PC-9 (cell line): ENCODE measurements at regions not wholly inside any gene's neighbourhood (a gene's known extent, or its start where the extent isn't known, plus 50 kb on each side); places are given as distances from the start of the nearest gene placed in this dataset.

Experiments
- EZH2 ChIP-seq: fragments of 200-600 bp; sonication (generic); IDR thresholded peaks from 2 replicates; pipeline ENCODE4 v1.8.0; 2017; ENCODE audit warnings: antibody characterized with exemption, low read depth
- TF ChIP-seq, protein P1 (sequence below): fragments of 200-600 bp; sonication (generic); conservative IDR thresholded peaks from 2 replicates; pipeline ENCODE4 v1.6.1; 2017; ENCODE audit warnings: mixed run types, antibody characterized with exemption, mild to moderate bottlenecking, moderate library complexity

DNA sequence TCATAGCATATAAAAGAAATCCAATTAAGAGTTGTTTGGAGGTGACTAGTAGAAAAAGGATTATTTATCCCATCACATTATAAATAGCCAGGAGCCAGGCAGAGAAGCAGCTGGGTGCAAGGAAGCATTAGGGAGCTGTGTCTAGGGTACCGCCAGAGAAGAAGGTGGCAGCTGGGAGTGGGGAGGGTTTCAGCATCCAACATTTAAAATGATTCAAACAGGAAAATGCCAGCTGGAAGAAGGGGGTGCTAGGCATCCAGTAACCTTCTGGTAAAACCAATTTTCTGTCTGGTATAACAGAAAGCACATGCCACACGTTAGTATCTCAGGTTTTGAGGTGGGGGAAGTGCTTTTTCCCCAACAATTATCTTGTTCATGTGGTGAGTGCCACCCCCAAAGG, 452.4 kb downstream of the ZEB2 start:
- TF ChIP-seq, protein P1, sequence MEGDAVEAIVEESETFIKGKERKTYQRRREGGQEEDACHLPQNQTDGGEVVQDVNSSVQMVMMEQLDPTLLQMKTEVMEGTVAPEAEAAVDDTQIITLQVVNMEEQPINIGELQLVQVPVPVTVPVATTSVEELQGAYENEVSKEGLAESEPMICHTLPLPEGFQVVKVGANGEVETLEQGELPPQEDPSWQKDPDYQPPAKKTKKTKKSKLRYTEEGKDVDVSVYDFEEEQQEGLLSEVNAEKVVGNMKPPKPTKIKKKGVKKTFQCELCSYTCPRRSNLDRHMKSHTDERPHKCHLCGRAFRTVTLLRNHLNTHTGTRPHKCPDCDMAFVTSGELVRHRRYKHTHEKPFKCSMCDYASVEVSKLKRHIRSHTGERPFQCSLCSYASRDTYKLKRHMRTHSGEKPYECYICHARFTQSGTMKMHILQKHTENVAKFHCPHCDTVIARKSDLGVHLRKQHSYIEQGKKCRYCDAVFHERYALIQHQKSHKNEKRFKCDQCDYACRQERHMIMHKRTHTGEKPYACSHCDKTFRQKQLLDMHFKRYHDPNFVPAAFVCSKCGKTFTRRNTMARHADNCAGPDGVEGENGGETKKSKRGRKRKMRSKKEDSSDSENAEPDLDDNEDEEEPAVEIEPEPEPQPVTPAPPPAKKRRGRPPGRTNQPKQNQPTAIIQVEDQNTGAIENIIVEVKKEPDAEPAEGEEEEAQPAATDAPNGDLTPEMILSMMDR, result no peak
- no peak for TF ChIP-seq EZH2
